HCT116 (cell line): ENCODE measurements at regions not wholly inside any gene's neighbourhood (a gene's known extent, or its start where the extent isn't known, plus 50 kb on each side); places are given as distances from the start of the nearest gene placed in this dataset.

ENCODE experiments used
- CTCF ChIP-seq, 3 experiments: fragments of 200-600 bp in 1 of 3; sonication (generic) in 1 of 3; IDR thresholded peaks in 2 of 3; conservative IDR thresholded peaks in 1 of 3; 2 replicates each; pipeline ENCODE4 v1.5.1; 2012 to 2017; ENCODE audit warnings: low read depth in 2 of 3, low read length in 2 of 3, antibody characterized with exemption in 1 of 3, borderline replicate concordance in 1 of 3, control low read depth in 1 of 3, mild to moderate bottlenecking in 1 of 3, mixed read lengths in 1 of 3, mixed run types in 1 of 3, moderate library complexity in 1 of 3; ENCODE audit not compliant: insufficient read depth in 1 of 3
- FOSL1 ChIP-seq: IDR thresholded peaks from 2 replicates; pipeline ENCODE4 v1.6.1; 2012; ENCODE audit warnings: low read depth
- POLR2A ChIP-seq: IDR thresholded peaks from 2 replicates; pipeline ENCODE4 v1.7.0; 2011; ENCODE audit warnings: borderline replicate concordance; ENCODE audit not compliant: insufficient read depth, insufficient read length; ENCODE audit errors: extremely low read depth
- POLR2AphosphoS5 ChIP-seq: IDR thresholded peaks from 2 replicates; pipeline ENCODE4 v1.6.1; 2011; ENCODE audit warnings: mild to moderate bottlenecking, low read depth, low read length, moderate library complexity
- REST ChIP-seq: IDR thresholded peaks from 2 replicates; pipeline ENCODE4 v1.6.1; 2012; ENCODE audit warnings: low read depth

- TF ChIP-seq REST (no peak), CTCF (IDR thresholded peaks at IDR 0.05 in 2 of 3, conservative IDR thresholded peaks at IDR 0.05 in 1 of 3; ENCODE audit: borderline replicate concordance in 1 of 3, insufficient read depth in 1 of 3, low read depth in 2 of 3, low read length in 2 of 3) (no peak), FOSL1 (no peak), POLR2A (no peak), POLR2AphosphoS5 (no peak)
Measured at GRCh38 chr3:181493423-181493822, 218.3 kb upstream of the SOX2 start.
